ENCODE measurements at regions not wholly inside any gene's neighbourhood (a gene's known extent, or its start where the extent isn't known, plus 50 kb on each side); places are given as distances from the start of the nearest gene placed in this dataset.

- TF ChIP-seq, protein P1, sequence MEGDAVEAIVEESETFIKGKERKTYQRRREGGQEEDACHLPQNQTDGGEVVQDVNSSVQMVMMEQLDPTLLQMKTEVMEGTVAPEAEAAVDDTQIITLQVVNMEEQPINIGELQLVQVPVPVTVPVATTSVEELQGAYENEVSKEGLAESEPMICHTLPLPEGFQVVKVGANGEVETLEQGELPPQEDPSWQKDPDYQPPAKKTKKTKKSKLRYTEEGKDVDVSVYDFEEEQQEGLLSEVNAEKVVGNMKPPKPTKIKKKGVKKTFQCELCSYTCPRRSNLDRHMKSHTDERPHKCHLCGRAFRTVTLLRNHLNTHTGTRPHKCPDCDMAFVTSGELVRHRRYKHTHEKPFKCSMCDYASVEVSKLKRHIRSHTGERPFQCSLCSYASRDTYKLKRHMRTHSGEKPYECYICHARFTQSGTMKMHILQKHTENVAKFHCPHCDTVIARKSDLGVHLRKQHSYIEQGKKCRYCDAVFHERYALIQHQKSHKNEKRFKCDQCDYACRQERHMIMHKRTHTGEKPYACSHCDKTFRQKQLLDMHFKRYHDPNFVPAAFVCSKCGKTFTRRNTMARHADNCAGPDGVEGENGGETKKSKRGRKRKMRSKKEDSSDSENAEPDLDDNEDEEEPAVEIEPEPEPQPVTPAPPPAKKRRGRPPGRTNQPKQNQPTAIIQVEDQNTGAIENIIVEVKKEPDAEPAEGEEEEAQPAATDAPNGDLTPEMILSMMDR (IDR thresholded peaks at IDR 0.05; ENCODE audit: borderline replicate concordance, control extremely low read depth, extremely low read depth, insufficient read depth, missing control alignments): no peak
- no peak for DNase-seq (ENCODE audit: low spot score)
- in situ Hi-C loops (cut with MboI; ENCODE audit: low sequenced_read_pairs, unreplicated experiment): no loop called here
Measured at GRCh38 chr5:174831031-174831660, 106.8 kb downstream of the MSX2 start.

- TF ChIP-seq, protein P1 (IDR thresholded peaks at IDR 0.05; ENCODE audit: borderline replicate concordance, control extremely low read depth, extremely low read depth, insufficient read depth, missing control alignments): no peak
- DNase-seq (ENCODE audit: low spot score): no peak
- in situ Hi-C loops (cut with MboI; ENCODE audit: low sequenced_read_pairs, unreplicated experiment): no loop called here
Measured at GRCh38 chr5:174829511-174829864, 105.1 kb downstream of the MSX2 start.

- DNase-seq (ENCODE audit: low spot score): no peak
- in situ Hi-C loops (cut with MboI; ENCODE audit: low sequenced_read_pairs, unreplicated experiment): no loop called here
- TF ChIP-seq, protein P1 (IDR thresholded peaks at IDR 0.05; ENCODE audit: borderline replicate concordance, control extremely low read depth, extremely low read depth, insufficient read depth, missing control alignments): no peak
Measured at GRCh38 chr5:174828804-174829510, 104.6 kb downstream of the MSX2 start.

DNA sequence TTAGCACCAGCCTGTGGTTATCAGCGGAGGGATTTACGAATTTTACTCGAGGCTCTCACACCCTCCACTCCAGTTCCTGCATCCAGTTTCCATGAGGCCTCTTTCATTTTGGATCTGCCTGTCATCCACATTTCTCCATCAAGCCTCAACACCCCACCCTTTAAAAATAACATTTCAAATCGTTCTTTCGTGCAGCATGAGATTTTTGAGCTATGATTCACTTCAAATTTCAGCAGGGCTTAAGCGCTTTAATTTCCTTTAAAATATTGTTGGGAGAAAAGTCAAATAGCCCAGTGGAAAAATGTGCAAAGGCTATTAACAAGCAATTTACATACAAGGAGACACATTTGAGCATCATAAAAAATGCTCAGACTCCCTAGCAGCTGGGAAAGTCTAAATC, 103.2 kb downstream of the MSX2 start:
- DNase-seq (ENCODE audit: low spot score): no peak
- TF ChIP-seq, protein P1 (IDR thresholded peaks at IDR 0.05; ENCODE audit: borderline replicate concordance, control extremely low read depth, extremely low read depth, insufficient read depth, missing control alignments): no peak
- in situ Hi-C loops (cut with MboI; ENCODE audit: low sequenced_read_pairs, unreplicated experiment): no loop called here

DNA sequence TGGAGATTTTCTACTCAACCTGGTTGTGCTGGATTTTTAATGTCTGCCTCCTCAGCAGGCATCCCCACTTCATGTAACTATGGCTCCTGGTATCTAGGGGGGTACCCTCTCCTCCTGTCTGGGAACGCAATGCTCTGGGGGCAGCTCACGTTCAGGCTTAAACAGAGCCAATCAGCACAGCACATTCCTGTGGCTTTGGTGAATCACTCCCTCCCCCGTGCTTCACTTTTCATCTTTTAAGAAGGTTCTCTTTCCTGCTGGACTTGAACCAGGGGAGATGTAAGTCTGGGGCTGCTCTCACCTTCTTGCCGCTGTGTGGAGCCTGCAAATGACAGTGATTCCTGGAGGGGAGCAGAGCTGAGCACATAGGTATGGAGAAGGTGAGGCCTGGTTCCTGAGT, 101.2 kb downstream of the MSX2 start:
- in situ Hi-C loops (cut with MboI; ENCODE audit: low sequenced_read_pairs, unreplicated experiment): no loop called here
- DNase-seq (ENCODE audit: low spot score): no peak

DNA sequence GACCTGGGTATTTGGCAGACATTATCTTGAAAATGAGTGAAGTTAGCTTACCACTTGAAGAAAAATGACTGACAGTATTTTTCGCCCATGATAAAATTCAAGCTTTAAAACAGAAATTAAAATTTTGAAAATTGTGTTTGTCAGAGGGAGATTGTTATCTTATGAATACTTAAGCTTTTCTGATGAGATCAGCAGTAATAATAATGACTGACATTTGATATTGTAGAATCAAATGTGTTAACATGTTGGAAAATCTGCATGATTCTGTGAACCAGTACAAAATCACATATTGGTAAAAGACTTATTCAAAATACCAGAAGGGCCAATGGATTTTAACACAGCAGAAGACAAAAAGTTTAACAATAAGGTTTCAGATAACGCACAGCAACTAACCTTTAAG, 94.0 kb downstream of the MSX2 start:
- DNase-seq (ENCODE audit: low spot score): no peak
- TF ChIP-seq, protein P1 (IDR thresholded peaks at IDR 0.05; ENCODE audit: borderline replicate concordance, control extremely low read depth, extremely low read depth, insufficient read depth, missing control alignments): no peak
- in situ Hi-C loops (cut with MboI; ENCODE audit: low sequenced_read_pairs, unreplicated experiment): no loop called here

More for the DNA sequence above, 101.2 kb downstream of the MSX2 start:
- TF ChIP-seq, protein P1 (IDR thresholded peaks at IDR 0.05; ENCODE audit: borderline replicate concordance, control extremely low read depth, extremely low read depth, insufficient read depth, missing control alignments): no peak

All from GM13976 (cell line).